ENCODE measurements at regions not wholly inside any gene's neighbourhood (a gene's known extent, or its start where the extent isn't known, plus 50 kb on each side); places are given as distances from the start of the nearest gene placed in this dataset.

GRCh38 chr11:88424881-88425280, 87.3 kb upstream of the CTSC start:
- Histone ChIP-seq H3K9me2 (replicated peaks; ENCODE audit: insufficient read depth) (no peaks in the 10 kb centered on the region), H3K4me3 (no peak overlapping the region), H3K4me1 (ENCODE audit: insufficient read depth) (no peaks in the 10 kb centered on the region), H3K27ac (no peak overlapping the region), H3K27me3 (no peaks in the 10 kb centered on the region), H3K36me3 (replicated peaks; ENCODE audit: insufficient read depth, low read depth) (no peaks in the 10 kb centered on the region), H2AFZ (no peak overlapping the region), H3K9me3 (ENCODE audit: low read depth) (no peaks in the 10 kb centered on the region), H3K79me2 (no peaks in the 10 kb centered on the region), H3K4me2 (no peak overlapping the region), H4K20me1 (ENCODE audit: insufficient read depth, poor library complexity, severe bottlenecking) (no peaks in the 10 kb centered on the region)
- 87% methylated on average over 6 of the region's 6 CpGs for WGBS (ENCODE audit: low lambda C conversion rate, missing lambda C conversion rate)
- DNase-seq (ENCODE audit: low spot score): no peak
- TF ChIP-seq, protein P1, sequence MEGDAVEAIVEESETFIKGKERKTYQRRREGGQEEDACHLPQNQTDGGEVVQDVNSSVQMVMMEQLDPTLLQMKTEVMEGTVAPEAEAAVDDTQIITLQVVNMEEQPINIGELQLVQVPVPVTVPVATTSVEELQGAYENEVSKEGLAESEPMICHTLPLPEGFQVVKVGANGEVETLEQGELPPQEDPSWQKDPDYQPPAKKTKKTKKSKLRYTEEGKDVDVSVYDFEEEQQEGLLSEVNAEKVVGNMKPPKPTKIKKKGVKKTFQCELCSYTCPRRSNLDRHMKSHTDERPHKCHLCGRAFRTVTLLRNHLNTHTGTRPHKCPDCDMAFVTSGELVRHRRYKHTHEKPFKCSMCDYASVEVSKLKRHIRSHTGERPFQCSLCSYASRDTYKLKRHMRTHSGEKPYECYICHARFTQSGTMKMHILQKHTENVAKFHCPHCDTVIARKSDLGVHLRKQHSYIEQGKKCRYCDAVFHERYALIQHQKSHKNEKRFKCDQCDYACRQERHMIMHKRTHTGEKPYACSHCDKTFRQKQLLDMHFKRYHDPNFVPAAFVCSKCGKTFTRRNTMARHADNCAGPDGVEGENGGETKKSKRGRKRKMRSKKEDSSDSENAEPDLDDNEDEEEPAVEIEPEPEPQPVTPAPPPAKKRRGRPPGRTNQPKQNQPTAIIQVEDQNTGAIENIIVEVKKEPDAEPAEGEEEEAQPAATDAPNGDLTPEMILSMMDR (IDR thresholded peaks at IDR 0.05; ENCODE audit: poor library complexity): no peak
- TF ChIP-seq EZH2phosphoT487 (IDR thresholded peaks at IDR 0.05; ENCODE audit: low read depth, severe bottlenecking, unreplicated experiment): no peak
- TF ChIP-seq EZH2 (IDR thresholded peaks at IDR 0.05; ENCODE audit: borderline replicate concordance): no peak

GRCh38 chr11:88421530-88421929, 84.0 kb upstream of the CTSC start:
- H3K4me2 ChIP-seq: no peak overlapping the region
- DNase-seq (ENCODE audit: low spot score): peak; percentile 19
- TF ChIP-seq EZH2 (IDR thresholded peaks at IDR 0.05; ENCODE audit: borderline replicate concordance): no peak
- TF ChIP-seq, protein P1 (IDR thresholded peaks at IDR 0.05; ENCODE audit: poor library complexity): no peak
- TF ChIP-seq EZH2phosphoT487 (IDR thresholded peaks at IDR 0.05; ENCODE audit: low read depth, severe bottlenecking, unreplicated experiment): no peak
- no peaks in the 10 kb centered on the region for H3K79me2 ChIP-seq
- H3K36me3 ChIP-seq (replicated peaks; ENCODE audit: insufficient read depth, low read depth): no peaks in the 10 kb centered on the region
- peaks cover 4% of the 10 kb centered on the region for H3K4me1 ChIP-seq (ENCODE audit: insufficient read depth)
- H3K27ac ChIP-seq: peak overlapping the region; percentile 24
- H3K9me3 ChIP-seq (ENCODE audit: low read depth): no peaks in the 10 kb centered on the region
- H2AFZ ChIP-seq: no peak overlapping the region
- no peak overlapping the region for H3K4me3 ChIP-seq
- WGBS (ENCODE audit: low lambda C conversion rate, missing lambda C conversion rate): 24% methylated on average over 1 of the region's 1 CpG
- H3K27me3 ChIP-seq: no peaks in the 10 kb centered on the region
- H4K20me1 ChIP-seq (ENCODE audit: insufficient read depth, poor library complexity, severe bottlenecking): no peaks in the 10 kb centered on the region
- H3K9me2 ChIP-seq (replicated peaks; ENCODE audit: insufficient read depth): no peaks in the 10 kb centered on the region

DNA sequence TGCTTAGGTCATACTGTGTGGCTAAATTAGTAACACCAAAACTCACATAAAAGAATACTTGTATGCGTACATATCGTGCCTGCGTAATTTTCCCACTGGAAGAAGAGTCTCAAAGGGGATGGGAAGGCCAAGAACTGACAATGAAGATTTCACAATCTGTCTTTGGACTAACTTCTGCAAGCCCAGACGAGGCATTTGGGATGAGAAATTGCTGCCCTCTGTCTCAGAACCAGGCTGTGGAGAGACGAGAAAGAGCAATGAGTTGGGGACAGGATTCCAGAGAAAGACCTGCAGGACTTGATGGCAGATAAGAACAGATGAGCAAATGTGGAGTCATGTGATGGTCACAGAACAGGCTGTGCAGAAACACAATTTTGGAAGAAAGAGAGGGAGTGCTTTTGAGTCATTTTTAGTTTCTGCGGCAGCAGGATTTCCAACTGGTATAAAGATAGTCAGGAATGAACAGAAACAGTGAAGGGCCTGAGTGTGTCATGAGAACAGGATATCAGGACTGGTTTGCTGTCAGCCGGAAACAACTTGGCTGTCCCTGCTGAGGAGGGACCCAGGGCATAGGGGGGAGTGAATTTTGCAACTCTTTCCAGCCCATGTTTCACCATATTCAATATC, 82.7 kb upstream of the CTSC start:
- Histone ChIP-seq H3K27ac (peak overlapping the region; percentile 24), H3K4me3 (no peak overlapping the region), H3K4me1 (ENCODE audit: insufficient read depth) (peaks cover 4% of the 10 kb centered on the region), H2AFZ (no peak overlapping the region), H3K27me3 (no peaks in the 10 kb centered on the region), H3K36me3 (replicated peaks; ENCODE audit: insufficient read depth, low read depth) (no peaks in the 10 kb centered on the region), H3K4me2 (no peak overlapping the region), H3K9me3 (ENCODE audit: low read depth) (no peaks in the 10 kb centered on the region), H3K9me2 (replicated peaks; ENCODE audit: insufficient read depth) (no peaks in the 10 kb centered on the region), H4K20me1 (ENCODE audit: insufficient read depth, poor library complexity, severe bottlenecking) (no peaks in the 10 kb centered on the region), H3K79me2 (no peaks in the 10 kb centered on the region)
- no peak for DNase-seq (ENCODE audit: low spot score)
- no peak for TF ChIP-seq EZH2 (IDR thresholded peaks at IDR 0.05; ENCODE audit: borderline replicate concordance)
- TF ChIP-seq, protein P1 (IDR thresholded peaks at IDR 0.05; ENCODE audit: poor library complexity): no peak
- TF ChIP-seq EZH2phosphoT487 (IDR thresholded peaks at IDR 0.05; ENCODE audit: low read depth, severe bottlenecking, unreplicated experiment): no peak
- WGBS (ENCODE audit: low lambda C conversion rate, missing lambda C conversion rate): 70% methylated on average over 7 of the region's 7 CpGs
